ENCODE measurements at regions not wholly inside any gene's neighbourhood (a gene's known extent, or its start where the extent isn't known, plus 50 kb on each side); places are given as distances from the start of the nearest gene placed in this dataset.

- H3K27ac ChIP-seq: no peak overlapping the region
- no peak for DNase-seq (ENCODE audit: low read depth, low spot score)
These were observed 92.8 kb downstream of the HNRNPLL start for GRCh38 chr2:38509947-38510326.

- no peak overlapping the region for H3K27ac ChIP-seq
- no peak for DNase-seq (ENCODE audit: low read depth, low spot score)
These were observed 93.3 kb downstream of the HNRNPLL start for GRCh38 chr2:38509314-38509946.

GRCh38 chr2:38508311-38509039 is 94.3 kb downstream of the HNRNPLL start:
- no peak overlapping the region for H3K27ac ChIP-seq
- peak; percentile 24 for DNase-seq (ENCODE audit: low read depth, low spot score)

DNA sequence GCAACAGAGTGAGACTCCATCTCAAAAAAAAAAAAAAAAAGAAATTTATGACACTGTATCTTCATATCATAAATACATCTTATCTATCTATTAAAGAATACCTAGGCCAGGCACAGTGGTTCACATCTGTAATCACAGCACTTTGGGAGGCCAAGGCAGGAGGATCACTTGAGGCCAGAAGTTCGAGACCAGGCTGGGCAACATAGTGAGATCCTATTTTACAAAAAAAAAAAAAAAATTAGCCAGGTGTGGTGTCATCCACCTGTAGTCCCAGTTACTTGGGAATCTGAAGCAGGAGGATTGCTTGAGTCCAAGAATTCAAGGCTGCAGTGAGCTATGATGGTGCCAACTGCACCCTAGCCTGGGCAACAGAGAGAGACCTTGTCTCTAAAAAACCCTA is 95.0 kb downstream of the HNRNPLL start:
- no peak overlapping the region for H3K27ac ChIP-seq
- DNase-seq (ENCODE audit: low read depth, low spot score): no peak

- H3K27ac ChIP-seq: no peak overlapping the region
- peak; percentile 20 for DNase-seq (ENCODE audit: low read depth, low spot score)
These were observed 96.9 kb downstream of the HNRNPLL start for GRCh38 chr2:38505779-38506178.

DNA sequence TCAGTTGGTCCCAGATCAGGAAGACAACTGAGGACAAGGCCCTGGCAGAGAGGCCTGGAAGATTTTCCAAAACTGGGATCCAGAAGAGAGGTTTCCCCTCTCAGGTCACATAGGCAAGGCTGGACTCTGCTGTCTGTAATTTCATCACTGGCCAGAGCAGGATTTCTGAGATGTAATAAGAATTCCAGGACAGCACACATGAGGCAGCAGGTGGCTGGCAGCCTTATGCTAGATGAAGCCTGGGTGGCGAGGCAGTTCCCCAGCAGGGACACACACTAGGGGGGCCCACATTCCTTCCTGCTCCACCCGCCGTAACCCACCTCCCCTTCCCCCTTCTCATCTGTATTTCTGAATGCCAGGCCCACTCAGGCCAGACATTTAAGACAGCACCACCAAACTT is 98.6 kb downstream of the HNRNPLL start:
- no peak for DNase-seq (ENCODE audit: low read depth, low spot score)
- H3K27ac ChIP-seq: no peak overlapping the region

- no peak for DNase-seq (ENCODE audit: low read depth, low spot score)
- no peak overlapping the region for H3K27ac ChIP-seq
These were observed 100.6 kb downstream of the HNRNPLL start for GRCh38 chr2:38502107-38502506.

GRCh38 chr2:38500283-38500634 is 102.5 kb downstream of the HNRNPLL start:
- DNase-seq (ENCODE audit: low read depth, low spot score): no peak
- H3K27ac ChIP-seq: no peak overlapping the region

GRCh38 chr2:38499548-38500282 is 103.0 kb downstream of the HNRNPLL start:
- DNase-seq (ENCODE audit: low read depth, low spot score): no peak
- H3K27ac ChIP-seq: no peak overlapping the region

DNA sequence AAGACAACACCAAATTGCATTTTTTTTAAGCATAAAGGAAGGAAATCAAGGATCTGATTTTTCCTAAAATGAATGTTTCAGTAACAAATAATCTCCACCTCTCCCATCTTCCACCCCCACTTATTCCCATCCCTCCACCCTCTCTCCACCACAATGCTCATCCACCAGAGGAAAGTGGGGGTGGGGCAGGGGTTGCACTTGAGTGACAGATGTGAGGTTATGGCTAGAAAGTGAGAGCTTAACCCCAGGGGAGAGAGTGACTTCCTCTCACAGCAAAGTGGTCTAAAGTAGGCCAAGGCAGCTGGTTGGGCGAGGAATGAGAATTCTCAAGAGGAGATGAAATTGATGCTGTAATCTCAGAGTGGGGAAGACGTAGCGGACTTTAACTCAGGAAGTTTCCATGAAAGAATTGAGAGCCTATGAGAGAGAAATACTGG is 104.7 kb downstream of the HNRNPLL start:
- no peak for DNase-seq (ENCODE audit: low read depth, low spot score)
- no peak overlapping the region for H3K27ac ChIP-seq

DNA sequence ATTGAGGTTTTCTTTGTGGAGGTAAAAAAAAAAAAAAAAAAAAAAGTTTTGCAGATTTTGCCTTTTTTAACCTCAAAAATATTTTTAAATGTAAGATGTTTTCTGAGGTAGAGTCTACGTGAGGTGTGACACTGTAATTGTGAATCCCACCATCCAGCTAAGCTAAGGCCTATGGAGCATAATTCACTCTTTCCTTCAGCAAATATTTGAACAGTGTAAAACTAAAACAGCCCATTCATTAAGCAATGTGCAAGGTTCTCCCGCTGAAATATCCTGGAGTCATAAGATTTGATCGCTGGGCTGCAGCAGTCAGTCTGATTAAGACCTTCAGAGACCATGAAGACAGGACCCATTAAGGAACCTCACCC is 105.1 kb downstream of the HNRNPLL start:
- no peak overlapping the region for H3K27ac ChIP-seq
- DNase-seq (ENCODE audit: low read depth, low spot score): no peak

DNA sequence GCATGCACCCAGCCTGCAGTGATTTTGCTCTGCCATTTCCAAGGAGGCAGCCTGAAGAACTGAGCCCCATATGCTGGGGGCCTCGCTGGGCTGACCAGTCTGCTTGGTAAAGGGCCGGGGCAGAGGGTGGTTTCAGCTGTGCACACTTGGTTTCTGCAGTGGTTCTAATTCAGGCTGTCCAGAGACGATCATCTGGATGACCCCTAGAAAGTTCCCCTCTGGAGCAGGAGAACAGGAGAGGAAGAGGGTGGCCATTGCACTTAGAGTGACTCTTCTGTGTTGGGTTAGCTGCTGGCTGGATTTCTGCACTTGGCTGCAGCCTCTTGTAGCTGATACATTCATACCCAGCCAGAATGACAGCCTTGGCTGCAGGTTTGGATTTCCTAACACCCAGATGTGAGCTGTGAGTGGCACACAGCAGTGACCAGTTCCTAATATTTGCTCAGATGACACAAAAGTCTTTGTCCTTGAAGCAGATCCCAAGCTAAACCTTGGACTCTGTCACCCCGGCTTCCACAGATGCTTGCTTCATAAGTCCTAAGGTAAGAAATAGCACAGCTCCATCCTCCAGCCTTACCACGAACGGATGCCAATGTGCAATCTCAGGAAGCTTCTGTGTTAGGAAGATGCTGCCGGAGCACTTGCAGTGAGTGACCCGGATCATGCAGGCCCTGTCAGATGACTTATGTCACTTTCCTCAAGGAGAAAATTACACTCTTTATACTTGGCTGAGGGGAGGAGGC is 105.6 kb downstream of the HNRNPLL start:
- DNase-seq (ENCODE audit: low read depth, low spot score): no peak
- H3K27ac ChIP-seq: no peak overlapping the region

- no peak overlapping the region for H3K27ac ChIP-seq
- DNase-seq (ENCODE audit: low read depth, low spot score): no peak
These were observed 106.8 kb downstream of the HNRNPLL start for GRCh38 chr2:38495880-38496279.

GRCh38 chr2:38494394-38494793 is 108.3 kb downstream of the HNRNPLL start:
- DNase-seq (ENCODE audit: low read depth, low spot score): no peak
- H3K27ac ChIP-seq: no peak overlapping the region

DNA sequence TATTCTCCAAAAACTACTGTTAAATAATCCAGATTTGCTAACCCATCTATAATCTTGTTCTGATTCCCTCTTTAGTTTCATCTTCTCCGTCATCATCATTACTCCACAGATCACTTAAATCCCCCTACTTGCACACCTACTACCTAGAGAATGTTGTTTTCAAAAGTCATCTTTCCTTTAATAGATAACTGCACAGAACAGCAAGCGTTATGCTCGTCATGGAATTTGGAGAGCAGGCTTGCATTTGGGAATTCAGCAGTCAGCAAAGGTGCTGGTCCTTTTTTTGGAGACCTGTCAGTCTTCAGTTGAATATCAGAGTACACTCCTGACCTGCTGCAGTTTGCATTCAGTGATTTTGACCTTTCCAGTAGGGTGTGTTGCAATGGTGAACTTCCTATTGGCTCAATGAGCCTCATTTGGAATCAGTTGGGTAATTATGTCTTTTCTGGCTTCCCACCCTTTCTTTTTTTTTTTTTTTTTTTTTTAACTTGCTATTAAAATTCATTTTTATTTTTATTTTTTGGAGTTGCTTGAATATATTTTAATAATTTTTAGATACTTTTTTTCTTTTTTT is 110.6 kb downstream of the HNRNPLL start:
- no peak for DNase-seq (ENCODE audit: low read depth, low spot score)

DNA sequence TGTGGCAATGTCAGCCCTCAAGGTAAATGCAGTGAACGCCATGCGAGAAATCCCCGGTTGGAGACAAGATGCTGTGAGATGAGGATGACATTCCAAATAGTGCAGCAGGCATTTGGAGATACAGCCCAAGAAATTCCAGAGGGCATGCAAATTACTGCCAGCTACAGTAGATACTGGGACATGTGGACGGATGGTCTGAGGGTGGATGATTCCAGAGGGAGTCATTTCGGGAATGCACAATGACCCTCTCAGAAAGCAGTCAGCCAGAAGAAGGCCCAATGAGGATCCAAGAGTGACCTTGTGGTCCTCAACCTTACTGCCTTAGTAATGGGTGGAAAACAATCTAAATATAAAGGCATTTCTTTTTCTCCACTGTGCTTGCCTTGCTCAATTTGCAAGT is 111.3 kb downstream of the HNRNPLL start:
- H3K27ac ChIP-seq: no peak overlapping the region
- DNase-seq (ENCODE audit: low read depth, low spot score): no peak

More for the DNA sequence above, 110.6 kb downstream of the HNRNPLL start:
- H3K27ac ChIP-seq: no peak overlapping the region

DNA sequence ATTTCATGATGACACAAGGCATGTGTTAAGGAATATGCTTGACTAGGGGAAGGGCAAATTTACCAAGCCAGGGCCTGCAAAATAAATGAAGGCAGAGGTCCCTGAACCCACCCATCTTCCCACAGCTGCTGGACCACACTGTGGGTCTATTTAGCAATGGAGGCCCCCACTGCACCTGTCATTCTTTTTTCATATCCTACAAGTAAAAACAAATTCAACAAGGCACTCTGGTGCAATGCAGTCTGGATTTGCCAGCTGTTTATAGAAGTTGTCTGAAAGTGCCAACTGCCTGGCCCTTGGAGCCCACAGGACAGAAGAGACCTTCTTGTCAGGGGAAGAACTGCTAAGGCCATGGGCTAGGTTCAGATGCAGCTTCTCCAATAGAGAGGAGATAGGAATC is 112.8 kb upstream of the ATL2 start:
- H3K27ac ChIP-seq: no peak overlapping the region
- no peak for DNase-seq (ENCODE audit: low read depth, low spot score)

- H3K27ac ChIP-seq: no peak overlapping the region
- no peak for DNase-seq (ENCODE audit: low read depth, low spot score)
These were observed 110.8 kb upstream of the ATL2 start for GRCh38 chr2:38487852-38488251.

DNA sequence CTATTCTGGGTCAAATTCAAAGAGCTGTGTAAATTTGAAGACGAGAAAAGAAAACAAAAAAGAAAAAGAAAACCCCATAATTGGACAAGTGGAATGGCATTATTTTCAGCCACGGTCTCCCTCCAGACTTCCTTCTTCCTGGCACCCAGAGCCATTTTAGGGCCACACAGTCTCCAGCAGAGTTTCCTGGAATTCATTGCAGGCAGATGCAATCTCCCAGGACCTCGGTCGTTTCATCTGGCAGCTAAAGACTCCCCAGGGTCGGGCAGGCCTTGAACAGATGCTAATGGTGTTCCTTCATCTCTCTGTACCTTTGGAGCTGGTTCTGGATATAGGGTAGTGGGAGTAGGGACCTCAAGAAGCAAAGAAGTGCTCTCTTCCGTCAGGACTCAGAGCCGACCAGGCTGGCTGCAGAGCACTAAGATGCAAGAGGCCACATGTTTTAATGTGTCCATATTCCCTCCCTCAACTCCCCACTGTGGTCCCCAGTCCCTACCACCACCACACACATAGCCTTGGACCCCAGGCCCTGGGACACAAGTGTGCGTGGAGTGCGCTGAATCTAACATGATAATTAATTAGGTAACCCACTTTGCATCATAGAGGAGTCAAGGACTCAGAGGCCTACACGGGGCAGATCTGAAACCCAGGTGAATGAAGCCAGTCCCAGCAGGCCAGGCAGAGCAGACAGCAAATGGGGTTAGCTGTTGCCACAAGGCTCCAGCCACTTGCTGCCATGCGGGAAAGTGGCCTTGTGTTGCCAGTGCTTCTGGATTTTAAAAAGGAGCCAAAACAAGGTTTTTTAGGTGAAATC is 109.3 kb upstream of the ATL2 start:
- H3K27ac ChIP-seq: no peak overlapping the region
- DNase-seq (ENCODE audit: low read depth, low spot score): no peak

- H3K27ac ChIP-seq: no peak overlapping the region
- no peak for DNase-seq (ENCODE audit: low read depth, low spot score)
These were observed 108.7 kb upstream of the ATL2 start for GRCh38 chr2:38485734-38486133.
